ENCODE measurements at regions not wholly inside any gene's neighbourhood (a gene's known extent, or its start where the extent isn't known, plus 50 kb on each side); places are given as distances from the start of the nearest gene placed in this dataset.
"Not testable (repeated sequence)": the region's sequence is repeated elsewhere in the genome, so short reads cannot be mapped to it uniquely, and the experiment has no call there.

- DNase-seq (ENCODE audit: low read depth in 2 of 2): not testable (repeated sequence)
Measured at GRCh38 chr16:10272250-10272854, 90.1 kb upstream of the GRIN2A start.

GRCh38 chr16:10275214-10275996 lies 93.2 kb upstream of the GRIN2A start:
- not testable (repeated sequence) for DNase-seq (ENCODE audit: low read depth in 2 of 2)

- no peak for DNase-seq (ENCODE audit: low read depth in 2 of 2)
Measured at GRCh38 chr16:10277597-10277996, 95.4 kb upstream of the GRIN2A start.

- no peak for DNase-seq (ENCODE audit: low read depth in 2 of 2)
Measured at GRCh38 chr16:10280262-10281170, 98.3 kb upstream of the GRIN2A start.

- no peak for DNase-seq (ENCODE audit: low read depth in 2 of 2)
Measured at GRCh38 chr16:10282367-10282766, 100.1 kb upstream of the GRIN2A start.

DNA sequence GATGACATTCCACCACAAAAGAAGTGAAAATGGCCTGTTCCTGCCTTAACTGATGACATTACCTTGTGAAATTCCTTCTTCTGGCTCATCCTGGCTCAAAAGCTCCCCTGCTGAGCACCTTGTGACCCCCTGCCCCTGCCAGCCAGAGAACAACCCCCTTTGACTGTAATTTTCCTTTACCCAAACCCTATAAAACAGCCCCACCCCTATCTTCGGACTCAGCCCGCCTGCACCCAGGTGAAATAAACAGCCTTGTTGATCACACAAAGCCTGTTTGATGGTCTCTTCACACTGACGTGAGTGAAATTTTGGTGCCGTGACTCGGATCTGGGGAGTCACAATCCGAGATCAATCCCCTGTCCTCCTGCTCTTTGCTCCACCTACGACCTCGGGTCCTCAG lies 101.0 kb upstream of the GRIN2A start:
- not testable (repeated sequence) for DNase-seq (ENCODE audit: low read depth in 2 of 2)

GRCh38 chr16:10290467-10291105 lies 95.3 kb upstream of the ATF7IP2 start:
- DNase-seq (ENCODE audit: low read depth in 2 of 2): not testable (repeated sequence)

DNA sequence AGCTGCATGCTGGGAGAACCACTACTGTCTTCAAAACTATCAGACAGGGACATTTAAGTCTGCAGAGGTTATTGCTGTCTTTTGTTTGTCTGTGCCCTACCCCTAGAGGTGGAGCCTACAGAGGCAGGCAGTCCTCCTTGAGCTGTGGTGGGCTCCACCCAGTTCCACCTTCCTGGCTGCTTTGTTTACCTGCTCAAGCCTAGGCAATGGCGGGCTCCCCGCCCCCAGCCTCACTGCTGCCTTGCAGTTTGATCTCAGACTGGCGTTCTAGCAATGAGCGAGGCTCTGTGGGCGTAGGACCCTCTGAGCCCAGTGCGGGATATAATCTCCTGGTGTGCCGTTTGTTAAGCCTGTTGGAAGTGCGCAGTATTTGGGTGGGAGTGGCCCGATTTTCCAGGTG lies 93.7 kb upstream of the ATF7IP2 start:
- not testable (repeated sequence) for DNase-seq (ENCODE audit: low read depth in 2 of 2)

- not testable (repeated sequence) for DNase-seq (ENCODE audit: low read depth in 2 of 2)
Measured at GRCh38 chr16:10292976-10293375, 92.9 kb upstream of the ATF7IP2 start.

DNA sequence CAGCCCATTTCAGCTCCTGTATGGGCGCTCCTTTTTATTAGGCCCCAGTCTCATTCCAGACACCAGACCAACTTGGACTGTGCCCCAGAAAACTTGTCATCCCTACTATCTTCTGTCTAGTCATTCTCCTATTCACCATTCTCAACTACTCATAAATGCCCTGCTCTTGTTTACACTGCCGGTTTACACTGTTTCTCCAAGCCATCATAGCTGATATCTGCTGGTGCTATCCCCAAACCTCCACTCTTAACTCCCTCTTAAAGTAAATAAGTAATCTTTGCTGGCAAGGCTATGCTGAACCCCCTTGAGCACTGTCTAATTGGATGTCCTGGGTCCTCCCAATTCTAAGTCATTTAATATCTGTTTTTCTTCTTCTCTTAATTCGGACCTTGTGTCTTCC lies 91.7 kb upstream of the ATF7IP2 start:
- not testable (repeated sequence) for DNase-seq (ENCODE audit: low read depth in 2 of 2)

DNA sequence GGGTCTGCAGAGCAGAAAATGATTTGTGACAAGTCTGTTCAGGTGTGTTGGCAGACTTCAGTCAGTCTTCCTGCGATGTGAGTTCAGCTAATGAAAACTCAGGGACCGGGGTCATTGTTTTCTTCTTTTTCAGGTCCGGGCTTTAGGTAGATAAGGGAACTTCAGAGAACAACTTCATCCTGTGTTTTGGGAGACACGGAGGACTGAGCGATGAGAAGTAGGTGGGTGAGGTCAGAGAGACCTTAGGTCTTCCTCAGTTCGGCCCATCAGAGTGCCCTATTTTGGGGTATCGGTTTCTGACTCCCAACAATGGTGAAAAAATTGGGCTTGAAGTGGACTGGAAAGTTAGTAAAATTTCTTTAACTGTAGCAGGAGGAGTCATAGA lies 88.9 kb upstream of the ATF7IP2 start:
- DNase-seq (ENCODE audit: low read depth in 2 of 2): no peak

- DNase-seq (ENCODE audit: low read depth in 2 of 2): no peak
Measured at GRCh38 chr16:10297341-10298006, 88.4 kb upstream of the ATF7IP2 start.

DNA sequence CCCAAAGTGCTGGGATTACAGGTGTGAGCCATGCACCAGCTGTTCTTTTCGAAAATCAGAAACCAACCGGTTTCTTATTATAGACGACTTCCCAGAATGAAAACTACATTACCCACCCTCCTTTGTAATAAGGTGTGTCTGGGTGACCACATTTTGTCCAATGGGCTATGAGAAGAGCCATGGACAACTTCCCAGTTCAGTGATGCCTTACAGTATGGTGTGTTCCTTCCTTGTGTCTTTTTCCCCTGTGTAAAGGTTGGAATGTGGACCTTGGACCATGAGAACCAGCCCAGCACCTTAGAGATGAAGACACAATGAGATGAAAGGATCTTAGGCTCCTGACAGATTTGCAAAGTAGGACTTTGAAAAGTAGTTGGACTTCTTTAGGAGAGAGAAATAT lies 85.0 kb upstream of the ATF7IP2 start:
- no peak for DNase-seq (ENCODE audit: low read depth in 2 of 2)

GRCh38 chr16:10301547-10301946 lies 84.3 kb upstream of the ATF7IP2 start:
- not testable (repeated sequence) for DNase-seq (ENCODE audit: low read depth in 2 of 2)

- no peak for DNase-seq (ENCODE audit: low read depth in 2 of 2)
Measured at GRCh38 chr16:10305912-10306311, 79.9 kb upstream of the ATF7IP2 start.

GRCh38 chr16:10308305-10309193 lies 77.3 kb upstream of the ATF7IP2 start:
- no peak for DNase-seq (ENCODE audit: low read depth in 2 of 2)

DNA sequence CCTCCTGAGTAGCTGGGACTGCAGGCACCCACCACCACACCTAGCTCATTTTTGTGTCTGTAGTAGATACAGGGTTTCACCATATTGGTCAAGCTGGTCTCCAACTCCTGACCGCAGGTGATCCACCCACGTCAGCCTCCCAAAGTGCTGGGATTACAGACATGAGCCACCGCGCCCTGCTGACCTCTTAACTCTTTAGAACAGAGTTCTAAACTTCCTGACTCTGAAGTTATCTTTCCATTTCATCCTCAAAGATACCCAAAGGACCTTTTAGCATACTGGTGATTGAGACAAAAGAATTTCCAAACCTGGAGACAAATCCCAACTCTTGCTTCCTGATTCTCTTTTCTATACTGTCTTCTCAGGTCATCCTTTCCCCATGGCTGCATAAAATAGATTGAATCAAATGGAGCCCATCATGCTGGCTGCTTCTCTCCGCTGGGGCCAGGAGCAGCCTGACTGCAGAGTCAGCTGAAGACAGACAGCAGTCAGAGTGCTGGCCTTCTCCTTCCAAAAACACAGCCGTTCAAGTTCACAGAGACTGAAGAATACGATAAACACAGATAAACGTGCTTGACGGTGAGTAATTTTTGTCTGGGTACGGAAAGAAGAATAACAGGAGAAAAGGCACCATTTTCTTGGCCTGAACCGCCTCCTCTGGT lies 76.5 kb upstream of the ATF7IP2 start:
- no peak for DNase-seq (ENCODE audit: low read depth in 2 of 2)

GRCh38 chr16:10312008-10312407 lies 73.9 kb upstream of the ATF7IP2 start:
- no peak for DNase-seq (ENCODE audit: low read depth in 2 of 2)

Measured in lung microvascular endothelial cell (primary cell).